Spleen (tissue), 7 donors: ENCODE measurements at regions not wholly inside any gene's neighbourhood (a gene's known extent, or its start where the extent isn't known, plus 50 kb on each side); places are given as distances from the start of the nearest gene placed in this dataset.

Experiments
- CTCF ChIP-seq, 11 experiments: fragments of 200-600 bp in 7 of 11; fragments of 450-650 bp in 4 of 11; sonication (generic) in 4 of 11; IDR thresholded peaks in 8 of 11; conservative IDR thresholded peaks in 3 of 11; 1 replicate in 7 of 11; 2 replicates in 4 of 11; pipeline versions ENCODE4 v1.4.0 to v1.8.0; 2016 to 2021; ENCODE audit warnings: antibody characterized with exemption in 11 of 11, inconsistent platforms in 4 of 11, mild to moderate bottlenecking in 1 of 11
- POLR2A ChIP-seq, 3 donors: fragments of 450-650 bp; IDR thresholded peaks; one replicate each; pipeline ENCODE4 v1.5.1; 2017; ENCODE audit warnings: antibody characterized with exemption in 3 of 3, mild to moderate bottlenecking in 1 of 3
- donor health status: DM: no; HTN: no; CAD: no; lungs with moderate emphysema.
- donor health status: DM: no; HTN: no; CAD: no.
- donor health status: DM: no; HTN: no; CAD: no.

GRCh38 chr13:33550885-33551284, 265.3 kb upstream of the STARD13 start:
- TF ChIP-seq POLR2A (IDR thresholded peaks at IDR 0.05), result no peak
- no peak for TF ChIP-seq CTCF (IDR thresholded peaks at IDR 0.05 in 8 of 11, conservative IDR thresholded peaks at IDR 0.05 in 3 of 11)
